ENCODE measurements at regions not wholly inside any gene's neighbourhood (a gene's known extent, or its start where the extent isn't known, plus 50 kb on each side); places are given as distances from the start of the nearest gene placed in this dataset.

GRCh38 chr4:112732142-112732541 is 95.2 kb downstream of the LARP7 start:
- TF ChIP-seq CTCF (IDR thresholded peaks at IDR 0.05; ENCODE audit: extremely low read depth in 1 of 2, insufficient read depth in 1 of 2, low read depth in 1 of 2, low read length in 2 of 2): no peak
- no peak for TF ChIP-seq JUN (IDR thresholded peaks at IDR 0.05; ENCODE audit: borderline replicate concordance, insufficient read depth, insufficient read length, low read depth)
